ENCODE measurements at regions not wholly inside any gene's neighbourhood (a gene's known extent, or its start where the extent isn't known, plus 50 kb on each side); places are given as distances from the start of the nearest gene placed in this dataset.

GRCh38 chr4:31089815-31090214 is 369.6 kb downstream of the PCDH7 start:
- H3K4me3 ChIP-seq (ENCODE audit: low read length), result no peak overlapping the region
- ATAC-seq (ENCODE audit: poor library complexity), result no peak
- intact Hi-C loops (cut with DNase I, micrococcal nuclease), result no loop called here
- Mint-ChIP-seq H3K9me3 (peaks cover 7% of the 10 kb centered on the region), H3K4me3 (no peak overlapping the region), H3K36me3 (ENCODE audit: low read depth) (no peaks in the 10 kb centered on the region), H3K27ac (no peak overlapping the region), H3K4me1 (ENCODE audit: low read depth) (no peaks in the 10 kb centered on the region), H3K27me3 (no peaks in the 10 kb centered on the region)
- peaks cover 0 to 1% of the 10 kb centered on the region in 2 experiments for H3K9me3 ChIP-seq (ENCODE audit: control insufficient read depth in 1 of 2, insufficient read depth in 1 of 2, low read length in 2 of 2)
- POLR2A ChIA-PET, result no interaction called here
- H3K27ac ChIP-seq (ENCODE audit: low read depth in 1 of 2, low read length in 2 of 2), result no peak overlapping the region
- no peaks in the 10 kb centered on the region for H3K4me1 ChIP-seq (ENCODE audit: insufficient read depth, low read length)
- H3K36me3 ChIP-seq (ENCODE audit: insufficient read depth, low read length), result no peaks in the 10 kb centered on the region
- TF ChIP-seq, protein P1, sequence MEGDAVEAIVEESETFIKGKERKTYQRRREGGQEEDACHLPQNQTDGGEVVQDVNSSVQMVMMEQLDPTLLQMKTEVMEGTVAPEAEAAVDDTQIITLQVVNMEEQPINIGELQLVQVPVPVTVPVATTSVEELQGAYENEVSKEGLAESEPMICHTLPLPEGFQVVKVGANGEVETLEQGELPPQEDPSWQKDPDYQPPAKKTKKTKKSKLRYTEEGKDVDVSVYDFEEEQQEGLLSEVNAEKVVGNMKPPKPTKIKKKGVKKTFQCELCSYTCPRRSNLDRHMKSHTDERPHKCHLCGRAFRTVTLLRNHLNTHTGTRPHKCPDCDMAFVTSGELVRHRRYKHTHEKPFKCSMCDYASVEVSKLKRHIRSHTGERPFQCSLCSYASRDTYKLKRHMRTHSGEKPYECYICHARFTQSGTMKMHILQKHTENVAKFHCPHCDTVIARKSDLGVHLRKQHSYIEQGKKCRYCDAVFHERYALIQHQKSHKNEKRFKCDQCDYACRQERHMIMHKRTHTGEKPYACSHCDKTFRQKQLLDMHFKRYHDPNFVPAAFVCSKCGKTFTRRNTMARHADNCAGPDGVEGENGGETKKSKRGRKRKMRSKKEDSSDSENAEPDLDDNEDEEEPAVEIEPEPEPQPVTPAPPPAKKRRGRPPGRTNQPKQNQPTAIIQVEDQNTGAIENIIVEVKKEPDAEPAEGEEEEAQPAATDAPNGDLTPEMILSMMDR (IDR thresholded peaks at IDR 0.05), result no peak
- no peaks in the 10 kb centered on the region for H3K27me3 ChIP-seq (ENCODE audit: control insufficient read depth in 1 of 2, insufficient read depth in 2 of 2, low read length in 2 of 2)
- no peak for DNase-seq
- CTCF ChIA-PET, result no interaction called here

GRCh38 chr4:31094474-31094873 is 374.3 kb downstream of the PCDH7 start:
- no peaks in the 10 kb centered on the region for H3K9me3 ChIP-seq (ENCODE audit: control insufficient read depth in 1 of 2, insufficient read depth in 1 of 2, low read length in 2 of 2)
- H3K4me3 ChIP-seq (ENCODE audit: low read length), result no peak overlapping the region
- intact Hi-C loops (cut with DNase I, micrococcal nuclease), result no loop called here
- DNase-seq (no peak), ATAC-seq (ENCODE audit: poor library complexity) (no peak)
- no peak overlapping the region for H3K27ac ChIP-seq (ENCODE audit: low read depth in 1 of 2, low read length in 2 of 2)
- Mint-ChIP-seq H3K4me1 (ENCODE audit: low read depth) (no peaks in the 10 kb centered on the region), H3K9me3 (peaks cover 9% of the 10 kb centered on the region), H3K36me3 (ENCODE audit: low read depth) (no peaks in the 10 kb centered on the region), H3K27ac (no peak overlapping the region), H3K27me3 (no peaks in the 10 kb centered on the region), H3K4me3 (no peak overlapping the region)
- no peaks in the 10 kb centered on the region for H3K36me3 ChIP-seq (ENCODE audit: insufficient read depth, low read length)
- no peaks in the 10 kb centered on the region for H3K4me1 ChIP-seq (ENCODE audit: insufficient read depth, low read length)
- TF ChIP-seq, protein P1 (IDR thresholded peaks at IDR 0.05), result no peak
- CTCF ChIA-PET, result no interaction called here
- POLR2A ChIA-PET, result no interaction called here
- H3K27me3 ChIP-seq (ENCODE audit: control insufficient read depth in 1 of 2, insufficient read depth in 2 of 2, low read length in 2 of 2), result no peaks in the 10 kb centered on the region

GRCh38 chr4:31097999-31098398 is 377.8 kb downstream of the PCDH7 start:
- Mint-ChIP-seq H3K27ac (no peak overlapping the region), H3K4me3 (no peak overlapping the region), H3K9me3 (peaks cover 6% of the 10 kb centered on the region), H3K27me3 (no peaks in the 10 kb centered on the region), H3K4me1 (ENCODE audit: low read depth) (no peaks in the 10 kb centered on the region), H3K36me3 (ENCODE audit: low read depth) (no peaks in the 10 kb centered on the region)
- CTCF ChIA-PET, result no interaction called here
- intact Hi-C loops (cut with DNase I, micrococcal nuclease), result no loop called here
- no peak for ATAC-seq (ENCODE audit: poor library complexity)
- POLR2A ChIA-PET, result no interaction called here
- H3K27ac ChIP-seq (ENCODE audit: low read depth in 1 of 2, low read length in 2 of 2), result no peak overlapping the region
- no peaks in the 10 kb centered on the region for H3K36me3 ChIP-seq (ENCODE audit: insufficient read depth, low read length)
- H3K27me3 ChIP-seq (ENCODE audit: control insufficient read depth in 1 of 2, insufficient read depth in 2 of 2, low read length in 2 of 2), result no peaks in the 10 kb centered on the region
- no peak overlapping the region for H3K4me3 ChIP-seq (ENCODE audit: low read length)
- TF ChIP-seq, protein P1 (IDR thresholded peaks at IDR 0.05), result no peak
- no peaks in the 10 kb centered on the region for H3K9me3 ChIP-seq (ENCODE audit: control insufficient read depth in 1 of 2, insufficient read depth in 1 of 2, low read length in 2 of 2)
- no peaks in the 10 kb centered on the region for H3K4me1 ChIP-seq (ENCODE audit: insufficient read depth, low read length)
- DNase-seq, result no peak
